K562 (cell line): ENCODE measurements at regions not wholly inside any gene's neighbourhood (a gene's known extent, or its start where the extent isn't known, plus 50 kb on each side); places are given as distances from the start of the nearest gene placed in this dataset.

Experiments
- CREM ChIP-seq: IDR thresholded peaks from 2 replicates; pipeline ENCODE4 v1.6.1; 2014; ENCODE audit warnings: antibody characterized with exemption, low read depth
- SMAD3 ChIP-seq: fragments of 450-650 bp; formaldehyde crosslinking; conservative IDR thresholded peaks from 2 replicates; pipeline ENCODE4 v1.4.0; 2020; ENCODE audit warnings: mild to moderate bottlenecking
- TF ChIP-seq, protein P1 (sequence below), 3 experiments: IDR thresholded peaks in 2 of 3; conservative IDR thresholded peaks in 1 of 3; 2 replicates each; pipeline ENCODE4 v1.5.1; 2011 to 2012; ENCODE audit warnings: low read length in 3 of 3, mild to moderate bottlenecking in 3 of 3, control low read depth in 2 of 3, improper control_type of control experiment in 1 of 3, inconsistent platforms in 1 of 3, low read depth in 1 of 3, mixed read lengths in 1 of 3, moderate library complexity in 1 of 3; ENCODE audit not compliant: insufficient read depth in 2 of 3

DNA sequence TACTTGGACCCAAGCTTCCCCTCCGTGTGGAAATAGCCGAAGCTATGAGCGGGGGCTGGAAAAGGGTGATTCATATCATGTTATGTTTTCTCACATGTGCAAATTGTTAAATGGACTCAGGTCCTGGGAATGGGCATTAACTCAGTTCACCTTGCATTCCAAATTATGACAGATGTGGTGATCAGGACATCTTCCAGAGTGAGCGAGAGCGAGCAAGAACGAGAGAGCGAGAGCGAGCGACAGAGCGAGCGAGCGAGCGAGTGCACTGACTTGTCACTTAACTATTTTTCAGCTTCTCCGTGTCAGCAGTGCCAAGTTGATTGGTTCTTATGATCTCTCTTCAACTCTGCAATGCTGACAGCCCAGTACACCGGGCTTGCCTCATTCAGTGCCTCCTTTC lies 437.4 kb upstream of the NRSN1 start:
- TF ChIP-seq CREM (no peak), SMAD3 (CRISPR knock-in tag) (no peak)
- TF ChIP-seq, protein P1, sequence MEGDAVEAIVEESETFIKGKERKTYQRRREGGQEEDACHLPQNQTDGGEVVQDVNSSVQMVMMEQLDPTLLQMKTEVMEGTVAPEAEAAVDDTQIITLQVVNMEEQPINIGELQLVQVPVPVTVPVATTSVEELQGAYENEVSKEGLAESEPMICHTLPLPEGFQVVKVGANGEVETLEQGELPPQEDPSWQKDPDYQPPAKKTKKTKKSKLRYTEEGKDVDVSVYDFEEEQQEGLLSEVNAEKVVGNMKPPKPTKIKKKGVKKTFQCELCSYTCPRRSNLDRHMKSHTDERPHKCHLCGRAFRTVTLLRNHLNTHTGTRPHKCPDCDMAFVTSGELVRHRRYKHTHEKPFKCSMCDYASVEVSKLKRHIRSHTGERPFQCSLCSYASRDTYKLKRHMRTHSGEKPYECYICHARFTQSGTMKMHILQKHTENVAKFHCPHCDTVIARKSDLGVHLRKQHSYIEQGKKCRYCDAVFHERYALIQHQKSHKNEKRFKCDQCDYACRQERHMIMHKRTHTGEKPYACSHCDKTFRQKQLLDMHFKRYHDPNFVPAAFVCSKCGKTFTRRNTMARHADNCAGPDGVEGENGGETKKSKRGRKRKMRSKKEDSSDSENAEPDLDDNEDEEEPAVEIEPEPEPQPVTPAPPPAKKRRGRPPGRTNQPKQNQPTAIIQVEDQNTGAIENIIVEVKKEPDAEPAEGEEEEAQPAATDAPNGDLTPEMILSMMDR (IDR thresholded peaks at IDR 0.05 in 2 of 3, conservative IDR thresholded peaks at IDR 0.05 in 1 of 3; ENCODE audit: insufficient read depth in 2 of 3, low read depth in 1 of 3, low read length in 3 of 3), result no peak
